ENCODE measurements at regions not wholly inside any gene's neighbourhood (a gene's known extent, or its start where the extent isn't known, plus 50 kb on each side); places are given as distances from the start of the nearest gene placed in this dataset.
"Not testable (repeated sequence)": the region's sequence is repeated elsewhere in the genome, so short reads cannot be mapped to it uniquely, and the experiment has no call there.

- not testable (repeated sequence) for DNase-seq
Observed at GRCh38 chr4:131738991-131739390, 1410.1 kb upstream of the PCDH10 start.

DNA sequence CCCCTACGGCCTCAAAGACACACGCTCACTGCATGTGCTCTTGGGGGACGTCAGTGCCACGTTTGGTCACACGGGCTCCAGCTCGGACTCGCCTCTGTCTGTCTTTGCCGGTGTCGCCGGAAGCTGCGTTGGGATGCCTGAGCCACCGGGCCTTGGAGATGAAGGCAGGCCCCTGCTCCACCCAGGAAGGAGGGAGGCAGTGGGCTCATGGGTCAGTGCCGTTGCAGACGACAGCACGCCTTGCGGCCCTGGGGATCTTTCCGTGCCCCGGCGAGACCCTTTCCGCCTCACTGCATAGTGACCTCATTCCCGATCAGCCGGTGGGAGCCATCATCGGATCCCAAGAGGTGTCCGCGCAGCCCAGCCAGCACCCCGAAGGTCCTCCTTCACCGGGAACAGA, 1407.3 kb upstream of the PCDH10 start:
- not testable (repeated sequence) for DNase-seq

DNA sequence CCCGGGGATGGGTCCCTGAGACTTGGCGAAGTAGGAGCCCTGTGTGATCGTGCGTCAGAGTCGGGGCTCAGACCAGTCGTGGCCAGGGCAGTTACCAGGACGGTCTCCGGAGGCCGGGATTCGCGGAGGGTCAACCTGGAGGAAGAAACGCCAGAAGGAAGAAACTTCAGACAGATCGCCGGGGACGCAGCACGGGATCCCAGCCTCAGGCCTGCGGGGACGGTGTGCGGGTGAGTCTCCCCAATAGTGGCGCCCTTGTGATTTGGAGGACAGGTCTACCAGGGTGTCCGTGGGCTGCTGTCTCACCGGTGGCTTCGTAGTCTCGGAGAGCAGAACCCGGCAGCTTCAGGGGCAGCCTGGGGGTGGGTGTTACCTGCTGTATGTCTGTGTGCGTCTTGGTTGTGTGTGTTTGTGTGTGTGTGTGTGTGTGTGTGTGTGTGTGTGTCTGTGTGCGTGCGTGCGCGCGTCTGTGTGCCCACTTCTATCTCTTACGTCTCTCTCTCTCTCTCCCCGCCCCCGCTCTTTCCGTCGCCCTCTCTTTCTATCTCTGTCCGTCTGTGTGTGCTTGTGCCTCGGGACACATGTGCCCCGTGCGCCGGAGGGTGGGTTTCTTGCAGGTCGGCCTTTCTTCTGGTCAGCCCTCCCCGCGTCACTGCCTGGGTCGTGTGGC, 1406.4 kb upstream of the PCDH10 start:
- not testable (repeated sequence) for DNase-seq

DNA sequence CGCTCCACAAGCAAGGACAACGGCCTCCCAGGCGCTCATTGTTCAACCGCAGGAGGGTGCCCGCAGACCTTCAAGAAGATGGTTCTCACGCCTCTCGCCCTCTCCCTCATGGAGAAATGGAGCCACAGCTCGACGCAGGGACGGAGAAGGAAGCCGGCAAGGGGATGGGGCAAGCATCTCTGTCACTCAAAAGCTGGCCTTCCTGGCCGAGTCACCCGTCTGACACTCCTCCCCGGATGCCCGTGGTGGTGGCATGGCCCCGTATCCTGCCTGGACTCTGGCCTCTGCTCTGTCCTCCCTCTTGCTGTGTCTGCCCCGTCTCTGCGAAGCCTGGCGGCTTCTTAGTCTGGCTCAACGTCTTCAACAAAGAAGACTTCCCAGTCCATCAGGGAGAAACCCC, 1405.7 kb upstream of the PCDH10 start:
- DNase-seq = not testable (repeated sequence)

DNA sequence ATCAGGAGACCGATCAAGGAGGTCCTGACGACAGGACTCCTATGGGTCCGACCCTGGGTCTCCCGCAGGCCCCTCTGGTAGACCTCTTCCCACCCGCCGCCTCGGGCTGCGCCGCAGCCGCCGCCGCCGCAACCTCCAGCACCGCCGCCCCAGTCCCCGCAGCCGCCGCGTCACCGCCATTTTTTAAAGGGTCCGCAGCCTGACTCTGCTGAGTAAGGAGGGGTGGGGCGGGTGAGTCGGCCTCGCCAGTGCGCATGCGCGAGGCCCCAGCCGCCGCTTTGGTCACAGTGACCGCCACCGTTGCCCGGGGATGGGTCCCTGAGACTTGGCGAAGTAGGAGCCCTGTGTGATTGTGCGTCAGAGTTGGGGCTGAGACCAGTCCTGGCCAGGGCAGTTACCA, 1401.9 kb upstream of the PCDH10 start:
- not testable (repeated sequence) for DNase-seq

DNA sequence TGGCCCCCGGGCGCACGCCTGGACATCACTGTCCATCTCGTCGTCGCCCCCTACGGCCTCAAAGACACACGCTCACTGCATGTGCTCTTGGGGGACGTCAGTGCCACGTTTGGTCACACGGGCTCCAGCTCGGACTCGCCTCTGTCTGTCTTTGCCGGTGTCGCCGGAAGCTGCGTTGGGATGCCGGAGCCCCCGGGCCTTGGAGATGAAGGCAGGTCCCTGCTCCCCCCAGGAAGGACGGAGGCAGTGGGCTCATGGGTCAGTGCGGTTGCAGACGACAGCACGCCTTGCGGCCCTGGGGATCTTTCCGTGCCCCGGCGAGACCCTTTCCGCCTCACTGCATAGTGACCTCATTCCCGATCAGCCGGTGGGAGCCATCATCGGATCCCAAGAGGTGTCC, 1399.9 kb upstream of the PCDH10 start:
- DNase-seq = not testable (repeated sequence)

GRCh38 chr4:131750006-131750405, 1399.1 kb upstream of the PCDH10 start:
- not testable (repeated sequence) for DNase-seq

GRCh38 chr4:131750469-131750868, 1398.6 kb upstream of the PCDH10 start:
- DNase-seq = not testable (repeated sequence)

- DNase-seq = not testable (repeated sequence)
Observed at GRCh38 chr4:131762234-131762633, 1386.9 kb upstream of the PCDH10 start.

DNA sequence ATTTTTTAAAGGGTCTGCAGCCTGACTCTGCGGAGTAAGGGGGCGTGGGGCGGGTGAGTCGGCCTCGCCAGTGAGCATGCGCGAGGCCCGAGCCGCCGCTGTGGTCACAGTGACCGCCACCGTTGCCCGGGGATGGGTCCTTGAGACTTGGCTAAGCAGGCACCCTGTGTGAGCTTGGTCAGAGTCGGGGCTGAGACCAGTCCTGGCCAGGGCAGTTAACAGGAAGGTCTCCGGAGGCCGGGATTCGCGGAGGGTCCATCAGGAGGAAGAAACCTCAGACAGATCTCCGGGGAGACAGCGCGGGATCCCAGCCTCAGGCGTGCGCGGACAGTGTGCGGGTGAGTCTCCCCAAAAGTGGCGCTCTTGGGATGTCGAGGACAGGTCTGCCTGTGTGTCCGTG, 1384.4 kb upstream of the PCDH10 start:
- no peak for DNase-seq

- DNase-seq = not testable (repeated sequence)
Observed at GRCh38 chr4:131774382-131774781, 1374.7 kb upstream of the PCDH10 start.

DNA sequence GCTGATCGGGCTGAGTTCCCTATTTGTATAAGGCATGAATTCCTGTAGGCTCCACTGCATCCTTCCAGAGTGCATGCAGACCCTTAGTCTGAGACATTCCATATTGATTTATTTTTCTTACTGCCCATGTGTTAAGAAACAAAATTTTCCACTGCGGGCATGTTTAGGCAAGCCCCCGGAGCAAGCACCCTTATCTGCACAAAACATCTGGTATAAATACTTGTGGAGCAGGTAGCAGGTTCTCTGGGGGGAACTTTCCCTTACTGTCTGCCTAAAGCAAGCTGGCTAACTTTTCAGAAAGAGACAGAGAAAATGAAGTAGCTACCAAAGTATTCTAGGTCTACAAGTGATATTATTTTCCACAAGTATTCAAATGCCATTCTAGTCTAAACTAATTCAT, 1338.5 kb upstream of the PCDH10 start:
- not testable (repeated sequence) for DNase-seq

Data from GF-D8 (cell line).